ENCODE measurements at regions not wholly inside any gene's neighbourhood (a gene's known extent, or its start where the extent isn't known, plus 50 kb on each side); places are given as distances from the start of the nearest gene placed in this dataset.
A peak's percentile ranks its signal among the peaks of the same experiment; 100 is the strongest.
"Not testable (repeated sequence)": the region's sequence is repeated elsewhere in the genome, so short reads cannot be mapped to it uniquely, and the experiment has no call there.

DNA sequence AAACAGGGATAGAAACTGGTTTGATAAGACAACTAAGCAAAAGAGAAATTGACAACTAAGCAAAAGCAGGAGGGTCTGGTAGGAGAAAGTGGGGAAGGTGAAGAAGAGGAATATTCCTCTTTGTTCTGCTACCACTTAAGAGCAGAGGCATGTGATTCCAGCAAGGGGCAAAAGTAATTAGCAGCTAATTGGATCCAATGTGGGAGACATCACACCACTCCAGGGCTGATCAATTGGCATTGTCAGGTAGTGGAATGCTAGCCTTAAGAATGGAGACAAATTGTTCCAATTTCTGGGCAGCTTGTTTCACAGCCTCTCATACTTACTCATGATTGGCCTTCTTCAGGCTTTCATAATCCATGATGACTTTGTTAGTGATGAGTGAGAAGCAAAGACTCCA is 547.1 kb upstream of the GCFC2 start:
- DNase-seq (ENCODE audit: low read depth), result no peak

- DNase-seq (ENCODE audit: low read depth), result no peak
These were observed 545.9 kb upstream of the GCFC2 start for GRCh38 chr2:76256458-76257088.

- DNase-seq (ENCODE audit: low read depth), result no peak
These were observed 542.0 kb upstream of the GCFC2 start for GRCh38 chr2:76252704-76253103.

- no peak for DNase-seq (ENCODE audit: low read depth)
These were observed 540.6 kb upstream of the GCFC2 start for GRCh38 chr2:76251342-76251741.

GRCh38 chr2:76247006-76247405 is 536.3 kb upstream of the GCFC2 start:
- no peak for DNase-seq (ENCODE audit: low read depth)

- DNase-seq (ENCODE audit: low read depth), result no peak
These were observed 501.6 kb upstream of the GCFC2 start for GRCh38 chr2:76211991-76212985.

DNA sequence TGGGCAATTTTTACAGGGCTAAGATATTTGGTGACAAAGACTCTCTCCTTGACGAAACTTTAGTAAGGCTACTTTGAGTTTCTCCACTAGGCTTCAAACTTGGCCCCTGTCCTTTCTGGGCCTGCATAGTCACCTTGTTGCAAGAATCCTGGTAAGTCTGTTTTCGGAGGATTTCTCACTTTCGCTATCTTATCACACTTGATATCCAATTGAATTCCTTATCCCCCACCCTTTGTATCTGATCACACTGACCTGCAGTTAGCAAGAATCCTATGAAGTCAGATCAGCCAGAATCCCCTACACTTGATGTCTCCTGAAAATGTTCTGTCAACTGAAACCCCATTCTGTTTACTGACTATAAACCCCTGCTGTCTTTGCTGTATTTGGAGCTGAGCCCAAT is 499.8 kb upstream of the GCFC2 start:
- no peak for DNase-seq (ENCODE audit: low read depth)

DNA sequence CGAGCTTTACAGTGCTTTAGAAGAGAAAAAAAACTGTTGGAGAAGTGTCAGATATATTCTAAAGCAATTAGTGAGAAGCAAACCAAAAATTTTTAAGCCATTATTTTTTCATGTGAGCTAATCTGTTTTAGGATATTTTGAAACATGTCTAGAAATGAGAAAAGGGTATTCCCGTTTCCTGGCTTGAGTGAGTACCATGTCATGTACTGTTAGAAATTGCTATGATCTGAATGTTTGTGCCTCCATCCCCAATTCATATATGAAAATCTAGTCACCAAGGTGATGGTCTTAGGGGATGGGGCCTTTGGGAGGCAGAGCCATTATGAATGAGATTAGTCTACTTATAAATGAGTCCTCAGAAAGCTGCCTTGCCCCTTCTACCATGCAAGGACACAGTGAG is 493.3 kb upstream of the GCFC2 start:
- no peak for DNase-seq (ENCODE audit: low read depth)

GRCh38 chr2:76202866-76203265 is 492.2 kb upstream of the GCFC2 start:
- DNase-seq (ENCODE audit: low read depth), result no peak

DNA sequence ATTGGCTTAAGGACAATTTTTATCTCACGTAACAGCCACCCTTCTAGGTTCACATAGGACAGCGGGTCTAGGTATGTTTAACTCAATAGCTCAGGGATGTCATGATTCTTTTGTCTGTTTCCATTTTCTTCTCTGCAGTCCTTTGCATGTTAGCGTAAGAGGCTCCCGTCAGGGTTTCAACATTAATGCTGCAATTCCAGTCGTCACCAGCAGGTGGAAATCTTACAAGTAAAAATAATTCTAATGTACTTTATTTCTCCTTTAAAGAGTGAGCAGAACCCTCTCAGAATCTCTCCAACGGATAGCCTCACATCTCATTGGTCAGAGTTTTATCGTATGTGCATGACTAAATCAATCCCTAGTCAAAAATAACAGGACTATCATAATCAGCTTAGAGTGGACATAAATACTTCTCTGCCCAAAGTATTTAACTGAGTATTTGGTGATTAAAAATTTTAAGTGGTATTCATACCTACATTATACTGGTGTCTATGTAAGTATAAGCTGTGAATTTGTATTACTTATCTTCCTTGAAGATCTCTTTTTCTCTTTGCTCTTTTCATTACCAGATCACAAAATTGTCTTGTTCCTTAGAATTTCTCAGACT is 487.2 kb upstream of the GCFC2 start:
- DNase-seq (ENCODE audit: low read depth), result peak; percentile 54

GRCh38 chr2:76197428-76197827 is 486.7 kb upstream of the GCFC2 start:
- no peak for DNase-seq (ENCODE audit: low read depth)

GRCh38 chr2:76194031-76194775 is 483.5 kb upstream of the GCFC2 start:
- no peak for DNase-seq (ENCODE audit: low read depth)

- no peak for DNase-seq (ENCODE audit: low read depth)
These were observed 482.4 kb upstream of the GCFC2 start for GRCh38 chr2:76193089-76193488.

DNA sequence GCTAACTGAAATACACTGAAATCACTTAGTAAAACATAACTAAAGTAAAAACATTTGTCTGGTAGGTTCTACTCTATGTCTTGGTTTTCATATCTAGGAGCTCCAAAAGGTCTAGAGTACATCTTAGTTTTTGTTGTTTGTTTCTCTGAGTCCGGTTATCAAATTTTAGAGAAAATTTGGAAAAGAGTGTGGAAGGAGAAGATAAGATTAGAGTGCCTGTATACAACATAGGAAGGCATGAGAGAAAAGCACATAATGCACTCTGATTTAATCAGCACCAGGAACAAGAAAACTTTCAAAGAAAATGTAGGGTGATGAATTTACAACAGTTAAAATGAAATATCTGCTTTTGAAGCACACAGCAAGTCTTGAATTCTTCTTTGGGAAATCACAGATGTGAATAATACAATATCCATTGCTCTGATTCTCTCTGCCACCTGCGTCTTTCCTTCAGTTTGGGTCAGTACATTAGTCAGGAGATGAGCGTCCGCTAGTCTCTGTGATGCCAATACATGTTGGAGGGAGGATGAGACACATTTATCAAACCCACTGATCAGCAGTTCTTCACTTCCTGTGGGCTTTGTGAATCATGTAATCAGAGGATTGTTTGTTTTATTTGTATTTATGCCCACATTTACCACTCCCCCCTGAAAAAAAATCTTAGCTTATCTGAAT is 477.8 kb upstream of the GCFC2 start:
- no peak for DNase-seq (ENCODE audit: low read depth)

DNA sequence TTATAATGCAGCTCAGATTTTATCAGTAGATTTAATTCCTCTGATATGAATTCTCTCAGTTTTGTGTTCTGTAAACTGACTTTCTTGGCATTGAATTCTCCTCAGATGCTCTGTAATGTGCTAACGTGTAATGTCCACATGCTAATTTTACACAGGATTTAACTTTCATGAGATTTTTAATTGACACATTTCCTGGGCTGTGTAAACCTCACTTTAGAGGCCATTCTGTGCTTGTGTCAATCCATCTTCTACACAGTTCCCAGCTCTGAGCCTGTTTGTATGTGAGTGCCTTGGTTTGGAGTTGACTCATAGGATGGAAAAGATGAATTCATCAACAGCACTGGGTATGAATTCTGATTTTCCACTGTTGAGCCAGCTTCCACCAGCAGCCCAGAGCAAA is 476.7 kb upstream of the GCFC2 start:
- no peak for DNase-seq (ENCODE audit: low read depth)

- DNase-seq (ENCODE audit: low read depth), result no peak
These were observed 470.0 kb upstream of the GCFC2 start for GRCh38 chr2:76180676-76181075.

GRCh38 chr2:76178610-76179009 is 467.9 kb upstream of the GCFC2 start:
- no peak for DNase-seq (ENCODE audit: low read depth)

- no peak for DNase-seq (ENCODE audit: low read depth)
These were observed 464.6 kb upstream of the GCFC2 start for GRCh38 chr2:76175295-76175694.

GRCh38 chr2:76174505-76174904 is 463.8 kb upstream of the GCFC2 start:
- DNase-seq (ENCODE audit: low read depth), result no peak

DNA sequence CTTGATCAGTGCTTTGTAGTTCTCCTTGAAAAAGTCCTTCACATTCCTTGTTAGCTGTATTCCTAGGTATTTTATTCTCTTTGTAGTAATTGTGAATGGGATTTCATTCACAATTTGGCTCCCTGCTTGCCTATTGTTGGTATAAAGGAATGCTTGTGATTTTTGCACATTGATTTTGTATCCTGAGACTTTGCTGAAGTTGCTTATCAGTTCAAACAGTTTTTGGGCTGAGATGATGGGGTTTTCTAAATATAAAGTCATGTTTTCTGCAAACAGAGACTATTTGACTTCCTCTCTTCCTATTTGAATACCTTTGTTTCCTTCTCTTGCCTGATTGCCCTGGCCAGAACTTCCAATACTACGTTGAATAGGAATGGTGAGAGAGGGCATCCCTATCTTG is 462.5 kb upstream of the GCFC2 start:
- DNase-seq (ENCODE audit: low read depth), result not testable (repeated sequence)

- not testable (repeated sequence) for DNase-seq (ENCODE audit: low read depth)
These were observed 461.5 kb upstream of the GCFC2 start for GRCh38 chr2:76172154-76172595.

DNA sequence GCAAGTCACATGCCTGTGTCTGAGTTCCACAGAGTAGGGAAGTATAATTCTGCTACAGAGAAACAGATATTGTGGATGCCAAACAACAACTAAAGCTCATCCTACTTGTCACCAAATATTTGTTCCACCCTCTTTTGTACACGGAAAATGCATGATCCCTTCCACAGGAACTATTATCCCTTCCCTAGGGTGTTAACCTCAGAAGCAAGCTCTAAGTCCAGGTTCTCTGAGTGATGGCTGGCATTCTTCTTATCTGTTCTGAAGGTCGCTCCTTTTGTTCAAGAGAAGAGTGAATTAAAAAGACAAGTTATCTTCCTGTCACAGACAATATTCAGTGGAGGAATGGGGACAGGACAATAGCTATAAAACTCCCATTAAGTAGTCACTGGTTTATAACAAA is 460.1 kb upstream of the GCFC2 start:
- no peak for DNase-seq (ENCODE audit: low read depth)
